ENCODE measurements at regions not wholly inside any gene's neighbourhood (a gene's known extent, or its start where the extent isn't known, plus 50 kb on each side); places are given as distances from the start of the nearest gene placed in this dataset.
"Not testable (repeated sequence)": the region's sequence is repeated elsewhere in the genome, so short reads cannot be mapped to it uniquely, and the experiment has no call there.

GRCh38 chr9:107833295-107833694 is 343.7 kb upstream of the KLF4 start:
- TF ChIP-seq EP300 (IDR thresholded peaks at IDR 0.05) (no peak), CTCF (IDR thresholded peaks at IDR 0.05) (no peak), POLR2AphosphoS5 (IDR thresholded peaks at IDR 0.05) (no peak), POLR2A (IDR thresholded peaks at IDR 0.05) (no peak)
- H3K9me3 ChIP-seq, result peaks cover 0 to 10% (median 0%) of the 10 kb centered on the region in 4 donors
- no peak overlapping the region for H3K4me3 ChIP-seq
- no peaks in the 10 kb centered on the region for H3K4me1 ChIP-seq
- DNase-seq (no peak), ATAC-seq (ENCODE audit: low FRiP score in 2 of 2) (peak in 1 of 2 donors; percentile 77)
- WGBS, 2 donors, result 75 to 84% methylated on average over 4 of the region's 4 CpGs
- H3K27me3 ChIP-seq, result no peaks in the 10 kb centered on the region
- H3K36me3 ChIP-seq, result no peaks in the 10 kb centered on the region
- no peak overlapping the region for H3K27ac ChIP-seq

GRCh38 chr9:107832871-107833270 is 343.3 kb upstream of the KLF4 start:
- no peaks in the 10 kb centered on the region for H3K27me3 ChIP-seq
- 54 to 61% methylated on average over 4 of the region's 4 CpGs for WGBS, 2 donors
- no peak for DNase-seq
- no peak overlapping the region for H3K4me3 ChIP-seq
- no peak overlapping the region for H3K27ac ChIP-seq
- no peak for ATAC-seq (ENCODE audit: low FRiP score in 2 of 2)
- TF ChIP-seq POLR2AphosphoS5 (IDR thresholded peaks at IDR 0.05), result no peak
- no peak for TF ChIP-seq EP300 (IDR thresholded peaks at IDR 0.05)
- no peak for TF ChIP-seq CTCF (IDR thresholded peaks at IDR 0.05)
- TF ChIP-seq POLR2A (IDR thresholded peaks at IDR 0.05), result no peak
- H3K9me3 ChIP-seq, result peaks cover 0 to 10% (median 0%) of the 10 kb centered on the region in 4 donors
- H3K36me3 ChIP-seq, result no peaks in the 10 kb centered on the region
- no peaks in the 10 kb centered on the region for H3K4me1 ChIP-seq

- no peaks in the 10 kb centered on the region for H3K36me3 ChIP-seq
- H3K27me3 ChIP-seq, result no peaks in the 10 kb centered on the region
- no peak for TF ChIP-seq EP300 (IDR thresholded peaks at IDR 0.05)
- TF ChIP-seq POLR2A (IDR thresholded peaks at IDR 0.05), result no peak
- no peak for TF ChIP-seq POLR2AphosphoS5 (IDR thresholded peaks at IDR 0.05)
- no peak for TF ChIP-seq CTCF (IDR thresholded peaks at IDR 0.05)
- H3K9me3 ChIP-seq, result peaks cover 0 to 10% (median 0%) of the 10 kb centered on the region in 4 donors
- H3K4me3 ChIP-seq, result no peak overlapping the region
- no peak overlapping the region for H3K27ac ChIP-seq
- DNase-seq (no peak), ATAC-seq (ENCODE audit: low FRiP score in 2 of 2) (no peak)
- H3K4me1 ChIP-seq, result no peaks in the 10 kb centered on the region
- 70% methylated on average over 3 of the region's 3 CpGs for WGBS, 2 donors
Observed at GRCh38 chr9:107830479-107830878, 340.9 kb upstream of the KLF4 start.

- Histone ChIP-seq H3K4me1 (no peaks in the 10 kb centered on the region), H3K4me3 (no peak overlapping the region), H3K36me3 (no peaks in the 10 kb centered on the region), H3K27ac (no peak overlapping the region), H3K9me3 (peaks cover 0 to 10% (median 0%) of the 10 kb centered on the region in 4 donors), H3K27me3 (no peaks in the 10 kb centered on the region)
- ATAC-seq (ENCODE audit: low FRiP score in 2 of 2) (no peak), DNase-seq (no peak)
- TF ChIP-seq POLR2A (IDR thresholded peaks at IDR 0.05), result no peak
- WGBS, 2 donors, result 83 to 86% methylated on average over 2 of the region's 2 CpGs
Observed at GRCh38 chr9:107827884-107828283, 338.3 kb upstream of the KLF4 start.

GRCh38 chr9:107827304-107827703 is 337.7 kb upstream of the KLF4 start:
- no peak for DNase-seq
- H3K9me3 ChIP-seq, result peaks cover 0 to 10% (median 0%) of the 10 kb centered on the region in 4 donors
- TF ChIP-seq POLR2A (IDR thresholded peaks at IDR 0.05) (no peak), EP300 (IDR thresholded peaks at IDR 0.05) (no peak), POLR2AphosphoS5 (IDR thresholded peaks at IDR 0.05) (no peak), CTCF (IDR thresholded peaks at IDR 0.05) (no peak)
- H3K27me3 ChIP-seq, result no peaks in the 10 kb centered on the region
- no peak for ATAC-seq (ENCODE audit: low FRiP score in 2 of 2)
- no peaks in the 10 kb centered on the region for H3K36me3 ChIP-seq
- no peak overlapping the region for H3K4me3 ChIP-seq
- H3K27ac ChIP-seq, result no peak overlapping the region
- 82 to 91% methylated on average over 2 of the region's 2 CpGs for WGBS, 2 donors
- H3K4me1 ChIP-seq, result no peaks in the 10 kb centered on the region

- H3K36me3 ChIP-seq; H3K27ac ChIP-seq; DNase-seq; H3K27me3 ChIP-seq; ATAC-seq (ENCODE audit: low FRiP score in 2 of 2); H3K4me1 ChIP-seq; H3K4me3 ChIP-seq: not testable (repeated sequence)
- peaks cover 0 to 10% (median 0%) of the 10 kb centered on the region in 4 donors for H3K9me3 ChIP-seq
- 85 to 95% methylated on average over 7 of the region's 7 CpGs for WGBS, 2 donors
Observed at GRCh38 chr9:107826688-107826983, 337.1 kb upstream of the KLF4 start.
